ENCODE measurements at regions not wholly inside any gene's neighbourhood (a gene's known extent, or its start where the extent isn't known, plus 50 kb on each side); places are given as distances from the start of the nearest gene placed in this dataset.
"Not testable (repeated sequence)": the region's sequence is repeated elsewhere in the genome, so short reads cannot be mapped to it uniquely, and the experiment has no call there.

DNA sequence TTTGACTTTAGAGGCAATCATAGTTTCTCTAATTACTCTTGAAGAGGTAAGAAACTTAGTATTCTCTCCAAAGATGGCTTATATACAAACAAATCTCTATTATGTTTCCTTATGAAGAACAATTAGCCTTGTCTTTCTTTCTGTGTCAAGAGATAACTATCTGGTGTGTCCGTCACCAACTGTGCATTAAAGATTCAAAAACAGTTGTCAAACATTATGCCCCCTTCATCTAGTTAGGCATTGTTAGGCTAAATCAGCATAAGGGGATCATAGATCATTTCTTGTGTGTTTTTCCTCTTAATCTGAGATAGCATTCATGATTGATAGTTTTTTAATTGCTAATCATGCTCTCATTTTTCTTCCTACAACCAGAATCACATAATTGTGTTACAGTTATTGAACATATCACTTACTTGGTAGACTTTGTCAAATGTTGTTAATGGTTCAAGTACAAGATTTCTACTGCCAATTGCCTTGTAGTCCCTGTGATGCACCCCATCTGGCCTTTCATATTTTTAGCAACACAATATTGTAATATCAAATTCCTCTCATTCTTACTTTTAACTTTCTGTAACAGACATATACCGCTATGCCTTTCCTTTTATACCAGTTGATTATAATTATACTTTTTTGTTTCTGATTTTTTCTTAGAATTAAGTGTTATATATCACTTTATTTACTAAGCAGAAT, 612.7 kb downstream of the SLITRK6 start:
- no peak for DNase-seq

- no peak for DNase-seq
These were observed 624.9 kb downstream of the SLITRK6 start for GRCh38 chr13:85174291-85174690.

GRCh38 chr13:85170372-85170771, 628.8 kb downstream of the SLITRK6 start:
- no peak for DNase-seq

GRCh38 chr13:85166891-85167290, 632.3 kb downstream of the SLITRK6 start:
- DNase-seq: no peak

- no peak for DNase-seq
These were observed 636.2 kb downstream of the SLITRK6 start for GRCh38 chr13:85163063-85163462.

DNA sequence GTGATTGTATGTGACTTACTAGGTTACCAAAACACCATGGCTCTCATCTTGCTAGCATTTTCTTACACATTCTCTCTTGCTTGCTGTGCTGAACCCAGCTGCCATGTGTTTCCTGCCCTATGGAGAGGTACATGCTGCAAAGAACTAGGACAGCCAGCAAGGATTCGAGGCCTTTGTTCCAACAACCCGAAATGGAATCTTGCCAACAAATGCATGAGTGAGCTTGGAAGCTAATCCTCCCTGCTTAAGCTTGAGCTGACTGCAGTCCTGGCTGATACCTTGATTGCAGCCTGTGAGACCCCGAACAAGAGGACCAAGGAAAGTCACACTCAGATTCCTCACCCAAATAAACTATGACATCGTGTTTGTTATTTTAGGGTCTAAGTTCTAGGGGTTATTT, 651.2 kb downstream of the SLITRK6 start:
- DNase-seq: no peak

DNA sequence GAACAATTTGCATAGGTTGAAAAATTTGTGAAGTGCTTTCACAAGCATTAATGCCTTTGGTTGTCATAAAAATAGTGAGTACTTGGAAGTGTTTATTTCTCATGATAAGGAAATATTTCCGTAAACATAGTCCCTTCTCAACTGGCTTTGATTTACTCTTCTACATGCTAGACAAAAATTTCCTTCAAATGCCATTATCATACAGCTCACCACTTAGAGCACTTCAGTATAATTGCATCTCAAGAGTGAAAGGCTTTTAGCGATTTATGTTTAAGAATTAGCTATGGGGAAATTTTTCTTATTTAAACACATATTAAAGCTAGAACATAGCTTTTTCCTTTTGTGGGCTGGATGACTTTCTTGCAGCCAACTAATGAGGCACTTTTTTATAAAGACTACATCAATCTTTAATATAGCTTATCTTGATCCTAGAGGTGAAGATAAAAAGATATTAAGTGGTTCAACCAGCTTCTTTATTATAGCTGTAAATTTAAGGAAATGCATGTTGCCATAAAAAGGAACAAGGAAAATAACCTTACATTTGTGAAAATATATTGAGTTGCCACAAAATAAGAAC, 656.8 kb downstream of the SLITRK6 start:
- DNase-seq: no peak

DNA sequence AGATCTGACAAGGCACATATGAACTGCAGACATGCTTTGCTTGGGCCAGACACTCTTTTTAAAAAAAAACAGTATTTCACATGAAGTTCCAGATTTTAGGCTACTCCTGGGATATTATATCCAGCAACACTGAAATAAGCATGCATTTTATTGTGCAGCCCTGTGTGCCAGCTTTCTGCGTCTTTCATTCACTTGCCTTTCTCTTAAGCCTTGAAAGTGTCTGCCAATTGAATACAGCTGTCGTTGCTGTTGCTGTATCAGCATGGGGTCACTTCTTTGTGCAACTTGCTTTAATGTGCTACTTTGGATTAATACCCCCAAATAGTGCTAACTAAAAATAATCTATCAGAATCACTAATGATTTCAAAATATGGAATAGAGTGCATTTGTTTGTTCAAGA, 657.8 kb downstream of the SLITRK6 start:
- no peak for DNase-seq

- no peak for DNase-seq
These were observed 659.0 kb downstream of the SLITRK6 start for GRCh38 chr13:85140192-85140591.

GRCh38 chr13:85137516-85137915, 661.7 kb downstream of the SLITRK6 start:
- DNase-seq: peak in 1 of 2 experiments; percentile 34

GRCh38 chr13:85132986-85133385, 666.2 kb downstream of the SLITRK6 start:
- no peak for DNase-seq

- DNase-seq: not testable (repeated sequence)
These were observed 675.7 kb downstream of the SLITRK6 start for GRCh38 chr13:85123501-85123900.

DNA sequence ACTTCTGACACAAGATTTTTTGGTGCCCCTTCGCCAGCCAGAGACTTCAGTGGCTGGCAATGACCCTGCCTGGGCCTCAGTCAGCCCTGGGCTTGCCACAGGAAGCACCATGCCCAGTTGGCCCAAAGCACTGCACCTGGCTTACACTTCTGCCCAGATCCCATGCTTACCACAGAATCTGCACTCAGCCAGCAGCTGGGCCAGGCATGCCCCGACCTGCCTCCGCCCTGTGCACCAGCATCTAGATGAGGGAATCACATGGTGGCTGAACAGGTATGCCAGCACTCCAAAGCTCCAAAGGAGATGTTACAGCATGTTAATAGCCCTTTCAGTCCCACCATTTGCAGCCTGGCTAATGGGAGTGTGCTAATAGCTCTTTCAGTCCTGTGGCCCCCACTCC, 690.9 kb downstream of the SLITRK6 start:
- DNase-seq: no peak

- no peak for DNase-seq
These were observed 700.0 kb downstream of the SLITRK6 start for GRCh38 chr13:85099245-85099644.

GRCh38 chr13:85095418-85096272, 703.6 kb downstream of the SLITRK6 start:
- no peak for DNase-seq

- no peak for DNase-seq
These were observed 705.4 kb downstream of the SLITRK6 start for GRCh38 chr13:85093808-85094207.

DNA sequence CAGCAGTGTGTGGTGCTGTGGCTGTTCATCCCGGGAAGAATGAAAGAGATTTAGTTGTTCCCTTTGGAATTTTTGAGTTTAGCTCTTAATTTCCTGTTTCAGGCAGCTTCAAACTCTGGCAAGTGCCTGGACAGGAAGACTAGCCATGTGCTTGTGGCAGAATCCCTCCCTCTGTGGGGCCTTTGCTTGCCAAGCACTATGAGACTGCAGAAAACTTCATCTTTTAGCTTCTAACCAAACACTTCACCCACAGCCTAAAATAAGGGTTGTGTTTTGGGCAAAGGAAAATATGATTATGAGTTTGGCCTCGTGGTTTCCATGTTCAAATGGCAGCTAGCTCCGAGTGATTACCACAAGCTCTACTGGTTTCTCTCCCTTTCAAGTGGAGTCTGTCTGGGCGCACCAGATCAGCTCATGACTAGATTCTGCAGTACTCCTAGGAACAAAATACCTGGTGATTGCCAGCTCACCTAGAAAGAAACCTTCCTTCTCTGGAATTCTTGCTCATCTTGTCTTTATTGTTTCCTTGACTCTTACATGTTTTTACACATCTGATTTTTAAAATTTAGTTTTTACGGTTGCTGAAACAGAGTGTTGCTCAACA, 707.5 kb downstream of the SLITRK6 start:
- no peak for DNase-seq

DNA sequence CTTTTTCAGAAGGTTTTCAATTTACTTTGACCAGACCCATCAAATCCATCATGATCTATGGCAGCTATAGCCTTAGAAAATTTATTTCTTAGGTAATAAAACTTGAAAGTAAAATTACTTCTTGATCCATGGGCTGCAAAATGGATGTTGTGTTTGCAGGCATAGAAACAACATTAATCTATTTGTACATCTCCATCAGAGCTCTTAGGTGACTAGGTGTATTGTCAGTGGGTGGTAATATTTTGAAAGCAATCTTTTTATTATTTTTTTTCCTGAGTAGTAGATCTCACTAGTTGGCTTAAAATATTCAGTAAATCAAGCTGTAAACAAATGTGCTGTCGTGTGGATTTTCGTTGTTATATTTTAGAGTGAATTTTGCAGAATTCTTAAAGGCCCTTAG, 710.0 kb downstream of the SLITRK6 start:
- DNase-seq: no peak

DNA sequence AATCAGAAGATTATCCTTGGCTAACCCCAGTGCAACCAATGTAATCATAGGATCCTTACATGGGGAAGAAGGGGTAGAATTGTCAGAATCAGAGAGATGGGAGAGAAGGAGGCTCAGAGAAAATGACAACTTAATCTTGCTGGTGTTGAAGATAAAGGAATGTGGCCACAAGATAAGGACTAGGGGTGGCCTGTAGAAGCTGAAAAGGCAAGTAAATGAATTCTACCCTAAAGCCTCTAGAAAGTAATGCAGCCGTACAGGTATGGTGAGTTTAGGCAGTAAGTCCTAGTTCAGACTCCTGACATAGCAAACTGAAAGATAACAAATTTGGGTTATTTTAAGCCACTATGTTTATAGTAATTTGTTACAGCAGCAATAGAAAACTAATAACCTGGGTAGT, 718.5 kb downstream of the SLITRK6 start:
- no peak for DNase-seq

GRCh38 chr13:85076343-85076742, 722.9 kb downstream of the SLITRK6 start:
- no peak for DNase-seq

GRCh38 chr13:85074543-85075313, 724.5 kb downstream of the SLITRK6 start:
- no peak for DNase-seq

GRCh38 chr13:85068231-85068630, 731.0 kb downstream of the SLITRK6 start:
- DNase-seq: no peak

GRCh38 chr13:85040215-85040614, 759.0 kb downstream of the SLITRK6 start:
- no peak for DNase-seq
